Fibroblast of lung (primary cell): ENCODE measurements at regions not wholly inside any gene's neighbourhood (a gene's known extent, or its start where the extent isn't known, plus 50 kb on each side); places are given as distances from the start of the nearest gene placed in this dataset.

ENCODE experiments used
- DNase-seq, 2 donors: peaks; one replicate each; pipeline versions ENCODE4 v3.0.0 to v3.0.0-alpha.2; 2010; ENCODE audit warnings: low read depth in 2 of 2
- H2AFZ ChIP-seq: 2 replicates; pipeline ENCODE4 v1.5.1; 2012; ENCODE audit warnings: low read length, control low read depth, inconsistent platforms
- H3K27ac ChIP-seq: 2 replicates; pipeline ENCODE4 v1.5.1; 2011; ENCODE audit warnings: low read length, control low read depth; ENCODE audit not compliant: insufficient read depth
- H3K27me3 ChIP-seq: 2 replicates; pipeline ENCODE4 v1.5.1; 2011; ENCODE audit warnings: mild to moderate bottlenecking, low read length; ENCODE audit not compliant: control insufficient read depth, insufficient read depth
- H3K36me3 ChIP-seq: 2 replicates; pipeline ENCODE4 v1.5.1; 2011; ENCODE audit warnings: low read length; ENCODE audit not compliant: control insufficient read depth, insufficient read depth
- H3K4me1 ChIP-seq: 2 replicates; pipeline ENCODE4 v1.5.1; 2011; ENCODE audit warnings: low read length; ENCODE audit not compliant: control insufficient read depth, insufficient read depth; ENCODE audit errors: extremely low read depth
- H3K4me2 ChIP-seq: 2 replicates; pipeline ENCODE4 v1.5.1; 2011; ENCODE audit warnings: low read length, control low read depth; ENCODE audit not compliant: insufficient read depth; ENCODE audit errors: extremely low read depth
- H3K4me3 ChIP-seq, 4 experiments: fragments of 200-600 bp in 1 of 4; sonication (generic) in 1 of 4; replicated peaks in 1 of 4; 2 replicates each; pipeline ENCODE4 v1.5.1; 2011 to 2016; ENCODE audit warnings: low read length in 4 of 4, low read depth in 3 of 4, mild to moderate bottlenecking in 3 of 4, control low read depth in 2 of 4, inconsistent platforms in 1 of 4, mixed read lengths in 1 of 4; ENCODE audit not compliant: insufficient read depth in 1 of 4; ENCODE audit errors: control extremely low read depth in 1 of 4
- H3K79me2 ChIP-seq: 2 replicates; pipeline ENCODE4 v1.5.1; 2012; ENCODE audit warnings: mild to moderate bottlenecking, low read length, inconsistent platforms; ENCODE audit not compliant: control insufficient read depth, insufficient read depth
- H3K9ac ChIP-seq: 2 replicates; pipeline ENCODE4 v1.5.1; 2011; ENCODE audit warnings: mild to moderate bottlenecking, low read length, control low read depth; ENCODE audit not compliant: insufficient read depth
- H3K9me3 ChIP-seq: 2 replicates; pipeline ENCODE4 v1.5.1; 2012; ENCODE audit warnings: low read depth, low read length; ENCODE audit not compliant: control insufficient read depth, insufficient read depth
- H4K20me1 ChIP-seq: 2 replicates; pipeline ENCODE4 v1.5.1; 2011; ENCODE audit warnings: low read length; ENCODE audit not compliant: control insufficient read depth, insufficient read depth; ENCODE audit errors: extremely low read depth
- CTCF ChIP-seq, 2 donors: IDR thresholded peaks in 1 of 2; conservative IDR thresholded peaks in 1 of 2; 1 replicate in 1 of 2; 2 replicates in 1 of 2; pipeline ENCODE4 v1.5.1; 2011 to 2012; ENCODE audit warnings: low read length in 2 of 2, control low read depth in 1 of 2, inconsistent platforms in 1 of 2, low read depth in 1 of 2, mild to moderate bottlenecking in 1 of 2
- EZH2 ChIP-seq: IDR thresholded peaks from 2 replicates; pipeline ENCODE4 v1.5.1; 2012; ENCODE audit warnings: low read length, control low read depth, mild to moderate bottlenecking; ENCODE audit errors: missing control alignments

GRCh38 chr1:30104551-30104950 is 618.8 kb downstream of the MATN1 start:
- Histone ChIP-seq H3K79me2 (no peaks in the 10 kb centered on the region), H2AFZ (no peak overlapping the region), H3K4me1 (no peaks in the 10 kb centered on the region), H3K36me3 (no peaks in the 10 kb centered on the region), H3K4me3 (no peak overlapping the region), H3K9ac (no peak overlapping the region), H4K20me1 (no peaks in the 10 kb centered on the region), H3K9me3 (no peaks in the 10 kb centered on the region), H3K27ac (no peak overlapping the region), H3K27me3 (no peaks in the 10 kb centered on the region), H3K4me2 (no peak overlapping the region)
- TF ChIP-seq EZH2 (no peak), CTCF (conservative IDR thresholded peaks at IDR 0.05 in 1 of 2, IDR thresholded peaks at IDR 0.05 in 1 of 2; ENCODE audit: low read depth in 1 of 2, low read length in 2 of 2) (no peak)
- DNase-seq = no peak

- Histone ChIP-seq H3K27me3 (no peaks in the 10 kb centered on the region), H3K4me1 (no peaks in the 10 kb centered on the region), H3K79me2 (no peaks in the 10 kb centered on the region), H3K4me3 (no peak overlapping the region), H3K9me3 (no peaks in the 10 kb centered on the region), H3K4me2 (no peak overlapping the region), H3K9ac (no peak overlapping the region), H3K27ac (no peak overlapping the region), H2AFZ (no peak overlapping the region), H3K36me3 (no peaks in the 10 kb centered on the region), H4K20me1 (no peaks in the 10 kb centered on the region)
- no peak for DNase-seq
- TF ChIP-seq EZH2 (no peak), CTCF (conservative IDR thresholded peaks at IDR 0.05 in 1 of 2, IDR thresholded peaks at IDR 0.05 in 1 of 2; ENCODE audit: low read depth in 1 of 2, low read length in 2 of 2) (no peak)
Measured at GRCh38 chr1:30103708-30104411, 619.5 kb downstream of the MATN1 start.

GRCh38 chr1:30102605-30103004 is 620.8 kb downstream of the MATN1 start:
- Histone ChIP-seq H3K79me2 (no peaks in the 10 kb centered on the region), H4K20me1 (no peaks in the 10 kb centered on the region), H3K27ac (no peak overlapping the region), H3K4me1 (no peaks in the 10 kb centered on the region), H3K4me2 (no peak overlapping the region), H3K9ac (no peak overlapping the region), H2AFZ (no peak overlapping the region), H3K36me3 (no peaks in the 10 kb centered on the region), H3K27me3 (no peaks in the 10 kb centered on the region), H3K4me3 (no peak overlapping the region), H3K9me3 (no peaks in the 10 kb centered on the region)
- no peak for DNase-seq
- TF ChIP-seq CTCF (conservative IDR thresholded peaks at IDR 0.05 in 1 of 2, IDR thresholded peaks at IDR 0.05 in 1 of 2; ENCODE audit: low read depth in 1 of 2, low read length in 2 of 2) = no peak
- TF ChIP-seq EZH2 = no peak
